Keratinocyte (primary cell): ENCODE measurements at regions not wholly inside any gene's neighbourhood (a gene's known extent, or its start where the extent isn't known, plus 50 kb on each side); places are given as distances from the start of the nearest gene placed in this dataset.

Experiments
- DNase-seq: peaks from one replicate; pipeline ENCODE4 v3.0.0-alpha.2; 2011; ENCODE audit warnings: low read depth, missing footprints, low spot score
- FAIRE-seq: peaks from 2 replicates; lab custom pipeline; 2011; peaks lifted over from hg19 to GRCh38; lab: Jason Lieb, UNC
- H2AFZ ChIP-seq: 2 replicates; pipeline ENCODE4 v1.6.0; 2012; ENCODE audit warnings: low read length, control low read depth, inconsistent platforms; ENCODE audit not compliant: control insufficient read depth
- H3K27ac ChIP-seq: 2 replicates; pipeline ENCODE4 v1.5.1; 2011; ENCODE audit warnings: low read length; ENCODE audit not compliant: control insufficient read depth, insufficient read depth
- H3K27me3 ChIP-seq: 3 replicates; pipeline ENCODE4 v1.6.0; 2011; ENCODE audit warnings: low read length; ENCODE audit not compliant: control insufficient read depth, insufficient read depth; ENCODE audit errors: extremely low read depth
- H3K36me3 ChIP-seq, 2 experiments: 2 replicates in 1 of 2; 3 replicates in 1 of 2; pipeline ENCODE4 v1.5.1; 2011; ENCODE audit warnings: low read length in 2 of 2, mild to moderate bottlenecking in 1 of 2; ENCODE audit not compliant: control insufficient read depth in 2 of 2, insufficient read depth in 2 of 2; ENCODE audit errors: extremely low read depth in 1 of 2
- H3K4me1 ChIP-seq: 3 replicates; pipeline ENCODE4 v1.5.1; 2011; ENCODE audit warnings: low read length; ENCODE audit not compliant: control insufficient read depth, insufficient read depth; ENCODE audit errors: extremely low read depth
- H3K4me2 ChIP-seq: 3 replicates; pipeline ENCODE4 v1.6.0; 2011; ENCODE audit warnings: low read depth, low read length; ENCODE audit not compliant: control insufficient read depth, insufficient read depth; ENCODE audit errors: extremely low read depth
- H3K4me3 ChIP-seq, 3 experiments: fragments of 200-600 bp in 1 of 3; sonication (generic) in 1 of 3; 2 replicates in 2 of 3; 3 replicates in 1 of 3; pipeline ENCODE4 v1.5.1; 2011 to 2016; ENCODE audit warnings: low read length in 3 of 3, mild to moderate bottlenecking in 3 of 3, control low read depth in 2 of 3, inconsistent platforms in 1 of 3, low read depth in 1 of 3, mixed read lengths in 1 of 3, mixed run types in 1 of 3, moderate library complexity in 1 of 3; ENCODE audit not compliant: control insufficient read depth in 2 of 3, insufficient read depth in 2 of 3; ENCODE audit errors: extremely low read depth in 1 of 3
- H3K79me2 ChIP-seq: 2 replicates; pipeline ENCODE4 v1.6.0; 2012; ENCODE audit warnings: low read length; ENCODE audit not compliant: control insufficient read depth, insufficient read depth
- H3K9ac ChIP-seq: 3 replicates; pipeline ENCODE4 v1.6.0; 2011; ENCODE audit warnings: low read length; ENCODE audit not compliant: control insufficient read depth, insufficient read depth; ENCODE audit errors: extremely low read depth
- H3K9me1 ChIP-seq: 3 replicates; pipeline ENCODE4 v1.6.0; 2011; ENCODE audit warnings: low read length; ENCODE audit not compliant: control insufficient read depth, insufficient read depth; ENCODE audit errors: extremely low read depth
- H3K9me3 ChIP-seq: 2 replicates; pipeline ENCODE4 v1.5.1; 2012; ENCODE audit warnings: low read depth, low read length; ENCODE audit not compliant: control insufficient read depth
- H4K20me1 ChIP-seq: 3 replicates; pipeline ENCODE4 v1.6.0; 2011; ENCODE audit warnings: low read length; ENCODE audit not compliant: control insufficient read depth, insufficient read depth; ENCODE audit errors: extremely low read depth
- CTCF ChIP-seq, 3 experiments: IDR thresholded peaks in 1 of 3; conservative IDR thresholded peaks in 1 of 3; optimal IDR thresholded peaks in 1 of 3; 2 replicates in 2 of 3; 3 replicates in 1 of 3; pipeline versions ENCODE3 to v1.5.1; 2011; ENCODE audit warnings: low read length in 3 of 3, mild to moderate bottlenecking in 3 of 3, moderate library complexity in 2 of 3, control low read depth in 1 of 3, inconsistent platforms in 1 of 3; ENCODE audit not compliant: insufficient read depth in 2 of 3; ENCODE audit errors: extremely low read depth in 1 of 3
- EZH2 ChIP-seq: IDR thresholded peaks from one replicate; pipeline ENCODE4 v1.6.1; 2012; ENCODE audit warnings: inconsistent platforms, mild to moderate bottlenecking, low read length, moderate library complexity
- dilution Hi-C: fragments of 300-500 bp; cut with MboI; formaldehyde crosslinking; loops from one replicate; pipeline ENCODE4 v1.7.0; 2020; ENCODE audit warnings: low sequenced_read_pairs; ENCODE audit not compliant: extremely low pct_ligation_motif_present

DNA sequence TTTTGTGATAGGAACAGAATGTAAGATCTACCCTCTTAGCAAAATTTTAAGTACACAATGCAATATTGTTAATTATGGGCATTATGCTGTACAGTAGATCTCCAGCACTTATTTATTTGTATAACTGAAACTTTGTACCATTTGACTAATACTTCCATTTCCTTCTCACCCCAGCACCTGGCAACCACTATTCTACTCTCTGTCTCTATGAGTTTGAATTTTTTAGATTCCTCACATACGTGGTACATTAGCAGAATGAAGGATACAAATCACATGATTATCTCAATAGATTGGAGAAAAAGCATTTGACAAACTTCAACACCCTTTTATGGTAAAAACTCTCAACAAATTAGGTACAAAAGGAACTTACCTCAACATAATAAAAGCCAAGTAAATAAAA is 90.3 kb upstream of the DLX6 start:
- H3K36me3 ChIP-seq: no peaks in the 10 kb centered on the region
- no peak for TF ChIP-seq EZH2
- no peaks in the 10 kb centered on the region for H3K4me1 ChIP-seq
- H4K20me1 ChIP-seq: no peaks in the 10 kb centered on the region
- H3K9me3 ChIP-seq: no peaks in the 10 kb centered on the region
- no peak for DNase-seq
- H3K9ac ChIP-seq: no peak overlapping the region
- H3K4me3 ChIP-seq: no peak overlapping the region
- no peak overlapping the region for H3K4me2 ChIP-seq
- no peaks in the 10 kb centered on the region for H3K9me1 ChIP-seq
- H3K27ac ChIP-seq: no peak overlapping the region
- H2AFZ ChIP-seq: no peak overlapping the region
- no peaks in the 10 kb centered on the region for H3K79me2 ChIP-seq
- FAIRE-seq: no peak
- no peaks in the 10 kb centered on the region for H3K27me3 ChIP-seq
- dilution Hi-C loops: no loop called here

DNA sequence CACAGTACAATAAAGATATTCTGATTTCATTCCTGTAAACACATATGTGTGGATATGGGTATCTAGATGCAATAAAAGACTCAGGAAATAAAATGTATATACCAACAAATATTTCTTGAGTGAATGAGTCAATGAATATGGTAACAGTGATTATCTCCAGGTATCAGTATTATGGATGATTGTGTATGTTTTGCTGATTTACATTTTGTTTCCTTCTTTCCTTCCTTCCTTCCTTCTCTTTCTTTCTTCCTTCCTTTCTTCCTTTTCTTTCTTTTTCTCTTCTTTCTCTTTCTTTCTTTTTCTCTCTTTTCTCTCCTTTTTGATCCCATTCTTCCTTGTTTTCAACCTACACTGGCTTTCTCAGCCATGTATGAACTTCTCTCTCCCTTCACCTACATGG is 85.3 kb upstream of the DLX6 start:
- dilution Hi-C loops: no loop called here
- H3K4me2 ChIP-seq: no peak overlapping the region
- TF ChIP-seq EZH2 (no peak), CTCF (optimal IDR thresholded peaks at IDR 0.05 in 1 of 3, IDR thresholded peaks at IDR 0.05 in 1 of 3, conservative IDR thresholded peaks at IDR 0.05 in 1 of 3; ENCODE audit: extremely low read depth in 1 of 3, insufficient read depth in 2 of 3, low read length in 3 of 3) (no peak)

GRCh38 chr7:96920713-96921112 is 84.6 kb upstream of the DLX6 start:
- no peak overlapping the region for H3K9ac ChIP-seq
- H3K9me1 ChIP-seq: no peaks in the 10 kb centered on the region
- no peaks in the 10 kb centered on the region for H4K20me1 ChIP-seq
- H3K9me3 ChIP-seq: no peaks in the 10 kb centered on the region
- dilution Hi-C loops: no loop called here
- H2AFZ ChIP-seq: no peak overlapping the region
- H3K27ac ChIP-seq: no peak overlapping the region
- no peaks in the 10 kb centered on the region for H3K36me3 ChIP-seq
- FAIRE-seq: peak; percentile 32
- no peaks in the 10 kb centered on the region for H3K27me3 ChIP-seq
- no peak for TF ChIP-seq EZH2
- TF ChIP-seq CTCF (optimal IDR thresholded peaks at IDR 0.05 in 1 of 3, IDR thresholded peaks at IDR 0.05 in 1 of 3, conservative IDR thresholded peaks at IDR 0.05 in 1 of 3; ENCODE audit: extremely low read depth in 1 of 3, insufficient read depth in 2 of 3, low read length in 3 of 3): no peak
- H3K79me2 ChIP-seq: no peaks in the 10 kb centered on the region
- DNase-seq: no peak
- no peak overlapping the region for H3K4me2 ChIP-seq
- peaks cover 4% of the 10 kb centered on the region for H3K4me1 ChIP-seq
- H3K4me3 ChIP-seq: no peak overlapping the region

More for the DNA sequence above, 85.3 kb upstream of the DLX6 start:
- Histone ChIP-seq H3K4me1 (peaks cover 4% of the 10 kb centered on the region), H3K36me3 (no peaks in the 10 kb centered on the region), H2AFZ (no peak overlapping the region), H3K79me2 (no peaks in the 10 kb centered on the region), H3K9me3 (no peaks in the 10 kb centered on the region), H3K27ac (no peak overlapping the region), H3K27me3 (no peaks in the 10 kb centered on the region), H3K9ac (no peak overlapping the region), H3K4me3 (no peak overlapping the region), H4K20me1 (no peaks in the 10 kb centered on the region), H3K9me1 (no peaks in the 10 kb centered on the region)
- FAIRE-seq (no peak), DNase-seq (no peak)
